ENCODE measurements at regions not wholly inside any gene's neighbourhood (a gene's known extent, or its start where the extent isn't known, plus 50 kb on each side); places are given as distances from the start of the nearest gene placed in this dataset.

- Histone ChIP-seq H3K4me1 (ENCODE audit: control insufficient read depth in 2 of 2, insufficient read depth in 2 of 2, low read length in 1 of 2) (no peaks in the 10 kb centered on the region), H3K9me3 (ENCODE audit: control insufficient read depth in 2 of 2, insufficient read depth in 1 of 2, low read depth in 1 of 2, low read length in 1 of 2) (no peaks in the 10 kb centered on the region), H3K36me3 (ENCODE audit: control insufficient read depth in 2 of 2, insufficient read depth in 2 of 2, low read length in 1 of 2) (no peaks in the 10 kb centered on the region), H3K27me3 (ENCODE audit: control insufficient read depth in 1 of 2, insufficient read depth in 2 of 2, low read length in 2 of 2) (peaks cover 0 to 4% of the 10 kb centered on the region in 2 donors), H3K4me3 (ENCODE audit: low read depth in 1 of 2, low read length in 2 of 2) (no peak overlapping the region), H3K27ac (ENCODE audit: low read depth in 2 of 2, low read length in 1 of 2) (no peak overlapping the region)
- WGBS, 2 donors: 22 to 33% methylated on average over 2 of the region's 2 CpGs
These were observed 394.3 kb upstream of the HTR2A start for GRCh38 chr13:47291107-47291656.

DNA sequence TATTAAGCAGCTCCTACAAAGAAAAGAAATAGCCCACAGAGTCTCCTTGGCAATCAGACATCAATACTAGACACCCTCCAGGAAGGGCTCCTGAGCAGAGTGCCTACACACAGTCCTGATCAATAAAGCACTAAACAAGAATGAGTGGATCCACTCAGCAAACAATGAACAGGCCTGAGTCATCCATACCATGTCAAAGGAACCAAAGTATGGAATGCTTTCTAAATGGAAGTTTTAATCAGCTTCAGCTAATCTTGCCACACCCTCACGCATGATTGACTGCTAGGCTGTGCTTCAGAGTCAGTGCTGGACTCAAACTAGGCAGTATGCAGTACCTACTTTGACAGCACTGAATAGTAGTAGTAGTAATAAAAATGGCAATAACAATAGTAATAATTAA, 392.7 kb upstream of the HTR2A start:
- Histone ChIP-seq H3K36me3 (ENCODE audit: control insufficient read depth in 2 of 2, insufficient read depth in 2 of 2, low read length in 1 of 2) (no peaks in the 10 kb centered on the region), H3K27me3 (ENCODE audit: control insufficient read depth in 1 of 2, insufficient read depth in 2 of 2, low read length in 2 of 2) (peaks cover 0 to 3% of the 10 kb centered on the region in 2 donors), H3K27ac (ENCODE audit: low read depth in 2 of 2, low read length in 1 of 2) (no peak overlapping the region), H3K4me3 (ENCODE audit: low read depth in 1 of 2, low read length in 2 of 2) (no peak overlapping the region), H3K4me1 (ENCODE audit: control insufficient read depth in 2 of 2, insufficient read depth in 2 of 2, low read length in 1 of 2) (no peaks in the 10 kb centered on the region), H3K9me3 (ENCODE audit: control insufficient read depth in 2 of 2, insufficient read depth in 1 of 2, low read depth in 1 of 2, low read length in 1 of 2) (no peaks in the 10 kb centered on the region)
- 75 to 84% methylated on average over 1 of the region's 1 CpG for WGBS, 2 donors

- H3K9me3 ChIP-seq (ENCODE audit: control insufficient read depth in 2 of 2, insufficient read depth in 1 of 2, low read depth in 1 of 2, low read length in 1 of 2): no peaks in the 10 kb centered on the region
- WGBS, 2 donors: 79 to 88% methylated on average over 5 of the region's 5 CpGs
- H3K27ac ChIP-seq (ENCODE audit: low read depth in 2 of 2, low read length in 1 of 2): no peak overlapping the region
These were observed 391.7 kb upstream of the HTR2A start for GRCh38 chr13:47288546-47288945.

GRCh38 chr13:47287291-47287751, 390.5 kb upstream of the HTR2A start:
- H3K36me3 ChIP-seq (ENCODE audit: control insufficient read depth in 2 of 2, insufficient read depth in 2 of 2, low read length in 1 of 2): no peaks in the 10 kb centered on the region
- 40 to 57% methylated on average over 1 of the region's 1 CpG for WGBS, 2 donors
- H3K4me3 ChIP-seq (ENCODE audit: low read depth in 1 of 2, low read length in 2 of 2): no peak overlapping the region
- no peaks in the 10 kb centered on the region for H3K9me3 ChIP-seq (ENCODE audit: control insufficient read depth in 2 of 2, insufficient read depth in 1 of 2, low read depth in 1 of 2, low read length in 1 of 2)
- no peaks in the 10 kb centered on the region for H3K4me1 ChIP-seq (ENCODE audit: control insufficient read depth in 2 of 2, insufficient read depth in 2 of 2, low read length in 1 of 2)
- H3K27me3 ChIP-seq (ENCODE audit: control insufficient read depth in 1 of 2, insufficient read depth in 2 of 2, low read length in 2 of 2): no peaks in the 10 kb centered on the region
- H3K27ac ChIP-seq (ENCODE audit: low read depth in 2 of 2, low read length in 1 of 2): no peak overlapping the region

More at GRCh38 chr13:47288546-47288945, 391.7 kb upstream of the HTR2A start:
- Histone ChIP-seq H3K27me3 (ENCODE audit: control insufficient read depth in 1 of 2, insufficient read depth in 2 of 2, low read length in 2 of 2) (no peaks in the 10 kb centered on the region), H3K36me3 (ENCODE audit: control insufficient read depth in 2 of 2, insufficient read depth in 2 of 2, low read length in 1 of 2) (no peaks in the 10 kb centered on the region), H3K4me1 (ENCODE audit: control insufficient read depth in 2 of 2, insufficient read depth in 2 of 2, low read length in 1 of 2) (no peaks in the 10 kb centered on the region), H3K4me3 (ENCODE audit: low read depth in 1 of 2, low read length in 2 of 2) (no peak overlapping the region)

GRCh38 chr13:47281991-47282390, 385.1 kb upstream of the HTR2A start:
- Histone ChIP-seq H3K27me3 (ENCODE audit: control insufficient read depth in 1 of 2, insufficient read depth in 2 of 2, low read length in 2 of 2) (no peaks in the 10 kb centered on the region), H3K9me3 (ENCODE audit: control insufficient read depth in 2 of 2, insufficient read depth in 1 of 2, low read depth in 1 of 2, low read length in 1 of 2) (no peaks in the 10 kb centered on the region), H3K4me3 (ENCODE audit: low read depth in 1 of 2, low read length in 2 of 2) (no peak overlapping the region), H3K36me3 (ENCODE audit: control insufficient read depth in 2 of 2, insufficient read depth in 2 of 2, low read length in 1 of 2) (no peaks in the 10 kb centered on the region), H3K27ac (ENCODE audit: low read depth in 2 of 2, low read length in 1 of 2) (no peak overlapping the region), H3K4me1 (ENCODE audit: control insufficient read depth in 2 of 2, insufficient read depth in 2 of 2, low read length in 1 of 2) (no peaks in the 10 kb centered on the region)
- 91 to 92% methylated on average over 2 of the region's 2 CpGs for WGBS, 2 donors

GRCh38 chr13:47279920-47280319, 383.1 kb upstream of the HTR2A start:
- WGBS, 2 donors: 71 to 74% methylated on average over 1 of the region's 1 CpG
- Histone ChIP-seq H3K36me3 (ENCODE audit: control insufficient read depth in 2 of 2, insufficient read depth in 2 of 2, low read length in 1 of 2) (no peaks in the 10 kb centered on the region), H3K4me1 (ENCODE audit: control insufficient read depth in 2 of 2, insufficient read depth in 2 of 2, low read length in 1 of 2) (no peaks in the 10 kb centered on the region), H3K9me3 (ENCODE audit: control insufficient read depth in 2 of 2, insufficient read depth in 1 of 2, low read depth in 1 of 2, low read length in 1 of 2) (no peaks in the 10 kb centered on the region), H3K27me3 (ENCODE audit: control insufficient read depth in 1 of 2, insufficient read depth in 2 of 2, low read length in 2 of 2) (no peaks in the 10 kb centered on the region), H3K4me3 (ENCODE audit: low read depth in 1 of 2, low read length in 2 of 2) (no peak overlapping the region), H3K27ac (ENCODE audit: low read depth in 2 of 2, low read length in 1 of 2) (no peak overlapping the region)

DNA sequence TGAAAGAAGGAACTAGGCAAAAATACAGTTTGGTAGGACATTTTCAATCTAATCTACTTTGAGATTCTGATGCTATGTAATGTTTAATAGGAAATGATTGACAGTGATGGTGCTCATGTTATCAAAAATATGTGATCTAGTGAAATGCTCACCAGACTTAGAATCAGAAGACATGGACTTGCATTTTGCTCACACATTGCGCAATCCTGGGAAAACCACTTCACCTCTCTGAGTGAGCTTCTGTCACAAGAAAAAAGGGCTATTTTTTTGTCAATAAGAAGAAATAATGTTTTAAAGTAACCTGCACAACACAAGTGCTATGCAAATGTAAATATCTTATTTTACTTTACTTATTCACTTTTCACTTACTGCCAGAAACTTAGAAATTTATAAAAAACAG, 380.9 kb upstream of the HTR2A start:
- no peak overlapping the region for H3K27ac ChIP-seq (ENCODE audit: low read depth in 2 of 2, low read length in 1 of 2)
- no peaks in the 10 kb centered on the region for H3K27me3 ChIP-seq (ENCODE audit: control insufficient read depth in 1 of 2, insufficient read depth in 2 of 2, low read length in 2 of 2)
- no peak overlapping the region for H3K4me3 ChIP-seq (ENCODE audit: low read depth in 1 of 2, low read length in 2 of 2)
- 97 to 98% methylated on average over 1 of the region's 1 CpG for WGBS, 2 donors
- H3K9me3 ChIP-seq (ENCODE audit: control insufficient read depth in 2 of 2, insufficient read depth in 1 of 2, low read depth in 1 of 2, low read length in 1 of 2): no peaks in the 10 kb centered on the region
- H3K36me3 ChIP-seq (ENCODE audit: control insufficient read depth in 2 of 2, insufficient read depth in 2 of 2, low read length in 1 of 2): no peaks in the 10 kb centered on the region
- H3K4me1 ChIP-seq (ENCODE audit: control insufficient read depth in 2 of 2, insufficient read depth in 2 of 2, low read length in 1 of 2): no peaks in the 10 kb centered on the region

DNA sequence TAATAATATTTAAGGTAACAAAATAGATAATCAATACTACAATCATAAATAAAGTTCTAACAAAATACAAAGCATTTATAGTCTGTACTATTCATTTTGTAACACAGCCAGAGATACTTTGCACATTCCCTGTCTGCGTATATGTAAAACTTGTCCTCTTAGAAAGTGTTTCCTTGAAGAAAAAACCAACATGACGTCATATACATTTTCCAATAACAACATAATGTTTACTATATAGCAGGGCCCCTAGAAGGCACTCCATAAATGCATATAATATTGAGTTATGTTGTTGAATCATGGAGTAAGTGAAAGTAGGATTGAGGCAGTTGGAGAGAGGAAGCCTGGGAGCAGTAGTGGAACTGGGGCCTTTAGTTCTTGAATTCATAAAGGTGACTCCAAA, 371.4 kb upstream of the HTR2A start:
- Histone ChIP-seq H3K9me3 (ENCODE audit: control insufficient read depth in 2 of 2, insufficient read depth in 1 of 2, low read depth in 1 of 2, low read length in 1 of 2) (no peaks in the 10 kb centered on the region), H3K27me3 (ENCODE audit: control insufficient read depth in 1 of 2, insufficient read depth in 2 of 2, low read length in 2 of 2) (no peaks in the 10 kb centered on the region), H3K4me1 (ENCODE audit: control insufficient read depth in 2 of 2, insufficient read depth in 2 of 2, low read length in 1 of 2) (no peaks in the 10 kb centered on the region), H3K27ac (ENCODE audit: low read depth in 2 of 2, low read length in 1 of 2) (no peak overlapping the region), H3K4me3 (ENCODE audit: low read depth in 1 of 2, low read length in 2 of 2) (no peak overlapping the region), H3K36me3 (ENCODE audit: control insufficient read depth in 2 of 2, insufficient read depth in 2 of 2, low read length in 1 of 2) (no peaks in the 10 kb centered on the region)
- 87 to 94% methylated on average over 2 of the region's 2 CpGs for WGBS, 2 donors

DNA sequence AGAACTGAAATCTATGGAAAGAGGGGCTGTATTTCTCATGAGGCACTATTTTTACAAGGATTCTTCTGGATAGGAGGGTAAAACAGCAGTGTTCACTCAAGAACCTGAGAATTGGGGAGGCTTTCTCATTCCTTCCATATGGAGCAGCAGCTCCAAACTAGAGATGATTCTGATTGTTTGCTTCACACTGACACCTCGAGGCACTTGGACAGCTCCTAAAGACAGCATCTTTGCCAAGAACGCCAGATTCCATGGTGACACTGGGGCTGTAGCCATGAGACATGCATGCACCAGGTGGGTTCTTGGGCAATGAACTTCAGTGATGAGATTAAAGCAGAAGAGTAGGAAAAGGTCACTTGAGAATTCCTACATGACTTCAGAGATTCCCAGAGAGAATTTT, 361.5 kb upstream of the HTR2A start:
- Histone ChIP-seq H3K4me1 (ENCODE audit: control insufficient read depth in 2 of 2, insufficient read depth in 2 of 2, low read length in 1 of 2) (no peaks in the 10 kb centered on the region), H3K9me3 (ENCODE audit: control insufficient read depth in 2 of 2, insufficient read depth in 1 of 2, low read depth in 1 of 2, low read length in 1 of 2) (no peaks in the 10 kb centered on the region), H3K36me3 (ENCODE audit: control insufficient read depth in 2 of 2, insufficient read depth in 2 of 2, low read length in 1 of 2) (no peaks in the 10 kb centered on the region), H3K27me3 (ENCODE audit: control insufficient read depth in 1 of 2, insufficient read depth in 2 of 2, low read length in 2 of 2) (no peaks in the 10 kb centered on the region), H3K4me3 (ENCODE audit: low read depth in 1 of 2, low read length in 2 of 2) (no peak overlapping the region), H3K27ac (ENCODE audit: low read depth in 2 of 2, low read length in 1 of 2) (no peak overlapping the region)
- WGBS, 2 donors: 41 to 43% methylated on average over 2 of the region's 2 CpGs

DNA sequence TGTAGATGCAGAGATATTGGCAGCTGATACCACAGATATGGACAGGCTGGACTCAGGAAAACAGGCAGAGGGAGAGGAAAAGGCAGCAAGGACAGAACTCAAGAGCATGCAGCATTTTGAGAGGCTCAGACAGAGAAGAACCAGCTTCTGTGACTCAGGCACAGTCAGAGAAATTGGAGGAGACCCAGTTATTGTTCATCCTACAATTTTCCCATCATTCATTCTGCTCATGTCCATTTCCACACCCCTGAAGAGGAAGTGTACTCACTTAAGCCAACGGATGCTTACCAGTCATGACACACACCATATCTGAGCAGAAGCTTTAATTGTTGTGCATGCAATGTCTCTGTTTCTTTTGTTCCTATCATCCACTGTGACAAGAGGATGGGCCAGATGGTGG, 359.8 kb upstream of the HTR2A start:
- Histone ChIP-seq H3K4me3 (ENCODE audit: low read depth in 1 of 2, low read length in 2 of 2) (no peak overlapping the region), H3K4me1 (ENCODE audit: control insufficient read depth in 2 of 2, insufficient read depth in 2 of 2, low read length in 1 of 2) (no peaks in the 10 kb centered on the region), H3K36me3 (ENCODE audit: control insufficient read depth in 2 of 2, insufficient read depth in 2 of 2, low read length in 1 of 2) (no peaks in the 10 kb centered on the region), H3K27me3 (ENCODE audit: control insufficient read depth in 1 of 2, insufficient read depth in 2 of 2, low read length in 2 of 2) (no peaks in the 10 kb centered on the region), H3K27ac (ENCODE audit: low read depth in 2 of 2, low read length in 1 of 2) (no peak overlapping the region), H3K9me3 (ENCODE audit: control insufficient read depth in 2 of 2, insufficient read depth in 1 of 2, low read depth in 1 of 2, low read length in 1 of 2) (no peaks in the 10 kb centered on the region)
- 36 to 42% methylated on average over 1 of the region's 1 CpG for WGBS, 2 donors
